ENCODE measurements at regions not wholly inside any gene's neighbourhood (a gene's known extent, or its start where the extent isn't known, plus 50 kb on each side); places are given as distances from the start of the nearest gene placed in this dataset.

GRCh38 chrX:150310881-150311280, 52.2 kb upstream of the MAMLD1 start:
- TF ChIP-seq CTCF (IDR thresholded peaks at IDR 0.05) = no peak
- no peak for TF ChIP-seq POLR2A (IDR thresholded peaks at IDR 0.05)
